GM23248 (cell line): ENCODE measurements at regions not wholly inside any gene's neighbourhood (a gene's known extent, or its start where the extent isn't known, plus 50 kb on each side); places are given as distances from the start of the nearest gene placed in this dataset.

Experiments used
- DNase-seq: peaks from one replicate; pipeline ENCODE4 v3.0.0-alpha.2; 2015
- H2AFZ ChIP-seq: fragments of 200-600 bp; sonication (generic); 2 replicates; pipeline ENCODE4 v1.6.1; 2016; ENCODE audit warnings: antibody characterized with exemption
- H3F3A ChIP-seq: fragments of 200-600 bp; sonication (generic); 2 replicates; pipeline ENCODE4 v1.6.1; 2016; ENCODE audit warnings: mild to moderate bottlenecking, antibody characterized with exemption, mixed run types; ENCODE audit not compliant: insufficient read depth
- H3K27ac ChIP-seq: fragments of 200-600 bp; sonication (generic); 2 replicates; pipeline ENCODE4 v1.5.1; 2016; ENCODE audit warnings: mild to moderate bottlenecking
- H3K27me3 ChIP-seq: fragments of 200-600 bp; sonication (generic); replicated peaks from 2 replicates; pipeline ENCODE4 v1.6.1; 2016; ENCODE audit warnings: mild to moderate bottlenecking; ENCODE audit not compliant: insufficient read depth
- H3K36me3 ChIP-seq: fragments of 200-600 bp; sonication (generic); 2 replicates; pipeline ENCODE4 v1.6.1; 2016; ENCODE audit warnings: low read depth, mild to moderate bottlenecking
- H3K4me1 ChIP-seq: fragments of 200-600 bp; sonication (generic); 2 replicates; pipeline ENCODE4 v1.6.1; 2016; ENCODE audit warnings: mild to moderate bottlenecking; ENCODE audit not compliant: insufficient read depth
- H3K4me2 ChIP-seq: fragments of 200-600 bp; sonication (generic); one replicate; pipeline ENCODE4 v1.6.1; 2016; ENCODE audit warnings: mild to moderate bottlenecking; ENCODE audit not compliant: unreplicated experiment
- H3K4me3 ChIP-seq: fragments of 200-600 bp; sonication (generic); 2 replicates; pipeline ENCODE4 v1.5.1; 2016; ENCODE audit warnings: mild to moderate bottlenecking
- H3K79me2 ChIP-seq: fragments of 200-600 bp; sonication (generic); 2 replicates; pipeline ENCODE4 v1.6.1; 2016; ENCODE audit warnings: mild to moderate bottlenecking; ENCODE audit not compliant: insufficient read depth
- H3K9ac ChIP-seq: fragments of 200-600 bp; sonication (generic); 2 replicates; pipeline ENCODE4 v1.6.1; 2016; ENCODE audit warnings: mild to moderate bottlenecking
- H3K9me2 ChIP-seq: fragments of 200-600 bp; sonication (generic); 2 replicates; pipeline ENCODE4 v1.6.1; 2016; ENCODE audit warnings: mixed run types, mild to moderate bottlenecking, moderate library complexity; ENCODE audit not compliant: insufficient read depth
- H3K9me3 ChIP-seq: fragments of 200-600 bp; sonication (generic); one replicate; pipeline ENCODE4 v1.6.1; 2017; ENCODE audit warnings: low read depth
- H4K20me1 ChIP-seq: fragments of 200-600 bp; sonication (generic); 2 replicates; pipeline ENCODE4 v1.6.0; 2016; ENCODE audit not compliant: insufficient read depth
- EZH2 ChIP-seq: fragments of 200-600 bp; sonication (generic); IDR thresholded peaks from 2 replicates; pipeline ENCODE4 v1.6.1; 2018; ENCODE audit warnings: antibody characterized with exemption, mild to moderate bottlenecking; ENCODE audit not compliant: insufficient read depth, poor library complexity, severe bottlenecking
- EZH2phosphoT487 ChIP-seq: fragments of 200-600 bp; sonication (generic); IDR thresholded peaks from 2 replicates; pipeline ENCODE4 v1.6.1; 2018; ENCODE audit warnings: antibody characterized with exemption, moderate library complexity, mild to moderate bottlenecking, low read depth; ENCODE audit not compliant: insufficient read depth
- WGBS, 2 experiments: methylation state at CpG; one replicate each; pipeline ENCODE4 v1.1.6; 2015 to 2017; ENCODE audit warnings: low lambda C conversion rate in 2 of 2, low coverage in 1 of 2; ENCODE audit errors: missing lambda C conversion rate in 2 of 2; 5-methylcytosine and 5-hydroxymethylcytosine counted together
- in situ Hi-C: fragments of 300-500 bp; cut with MboI; formaldehyde crosslinking; loops from 2 replicates; pipeline ENCODE4 v1.15.0; 2020

GRCh38 chr2:107182981-107183380 lies 297.0 kb upstream of the ST6GAL2 start:
- no peaks in the 10 kb centered on the region for H3K27me3 ChIP-seq
- no peaks in the 10 kb centered on the region for H4K20me1 ChIP-seq
- in situ Hi-C loops: no loop called here
- H3K9me2 ChIP-seq: no peaks in the 10 kb centered on the region
- TF ChIP-seq EZH2 (no peak), EZH2phosphoT487 (no peak)
- no peak overlapping the region for H2AFZ ChIP-seq
- no peak overlapping the region for H3K9ac ChIP-seq
- H3K4me3 ChIP-seq: no peak overlapping the region
- no peak overlapping the region for H3K27ac ChIP-seq
- no peaks in the 10 kb centered on the region for H3K36me3 ChIP-seq
- no peaks in the 10 kb centered on the region for H3K4me1 ChIP-seq
- no peak overlapping the region for H3K4me2 ChIP-seq
- no peaks in the 10 kb centered on the region for H3F3A ChIP-seq
- DNase-seq: no peak
- 7 to 11% methylated on average over 4 of the region's 4 CpGs for WGBS, 2 experiments
- no peaks in the 10 kb centered on the region for H3K9me3 ChIP-seq
- H3K79me2 ChIP-seq: no peaks in the 10 kb centered on the region

DNA sequence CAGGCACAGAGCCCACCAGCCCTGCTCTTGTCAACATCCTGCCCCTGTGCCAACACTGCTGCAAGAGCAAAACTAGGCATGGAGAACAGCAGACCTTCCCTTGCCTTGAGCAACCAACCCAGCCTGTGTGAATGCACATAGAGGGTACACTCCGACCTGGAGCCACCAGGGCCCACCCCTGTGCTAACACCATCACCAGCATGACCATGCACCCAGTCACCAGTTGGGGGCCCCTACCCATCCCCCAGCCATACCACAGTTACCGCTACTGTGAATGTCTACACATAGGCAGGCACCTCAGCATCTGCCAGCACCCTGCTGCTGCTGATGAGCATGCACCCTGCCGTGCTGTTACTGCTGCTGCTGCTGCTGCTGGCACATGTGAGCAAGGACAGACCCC lies 301.9 kb upstream of the ST6GAL2 start:
- no peak for TF ChIP-seq EZH2phosphoT487
- no peak for TF ChIP-seq EZH2
- in situ Hi-C loops: no loop called here
- WGBS, 2 experiments: 20 to 22% methylated on average over 3 of the region's 3 CpGs

GRCh38 chr2:107195631-107196030 lies 309.7 kb upstream of the ST6GAL2 start:
- no peak for DNase-seq
- Histone ChIP-seq H3K9me3 (no peaks in the 10 kb centered on the region), H3K79me2 (no peaks in the 10 kb centered on the region), H4K20me1 (no peaks in the 10 kb centered on the region), H3K36me3 (no peaks in the 10 kb centered on the region), H3K9me2 (no peaks in the 10 kb centered on the region), H3K27ac (no peak overlapping the region), H3K9ac (no peak overlapping the region), H3K4me2 (no peak overlapping the region), H2AFZ (no peak overlapping the region), H3F3A (no peaks in the 10 kb centered on the region), H3K4me3 (no peak overlapping the region), H3K27me3 (no peaks in the 10 kb centered on the region), H3K4me1 (no peaks in the 10 kb centered on the region)
- 10 to 13% methylated on average over 3 of the region's 3 CpGs for WGBS, 2 experiments
- TF ChIP-seq EZH2phosphoT487 (no peak), EZH2 (no peak)
- in situ Hi-C loops: no loop called here

More for the DNA sequence above, 301.9 kb upstream of the ST6GAL2 start:
- Histone ChIP-seq H3K79me2 (no peaks in the 10 kb centered on the region), H3K27me3 (no peaks in the 10 kb centered on the region), H3K9me3 (no peaks in the 10 kb centered on the region), H3K4me2 (no peak overlapping the region), H3K9ac (no peak overlapping the region), H3K36me3 (no peaks in the 10 kb centered on the region), H3K4me1 (no peaks in the 10 kb centered on the region), H2AFZ (no peak overlapping the region), H4K20me1 (no peaks in the 10 kb centered on the region), H3F3A (no peaks in the 10 kb centered on the region), H3K27ac (no peak overlapping the region), H3K9me2 (no peaks in the 10 kb centered on the region), H3K4me3 (no peak overlapping the region)
- DNase-seq: no peak

- no peak for TF ChIP-seq EZH2phosphoT487
- TF ChIP-seq EZH2: no peak
- Histone ChIP-seq H3K79me2 (no peaks in the 10 kb centered on the region), H3K27me3 (no peaks in the 10 kb centered on the region), H4K20me1 (no peaks in the 10 kb centered on the region), H3F3A (no peaks in the 10 kb centered on the region), H2AFZ (no peak overlapping the region), H3K27ac (no peak overlapping the region), H3K36me3 (no peaks in the 10 kb centered on the region), H3K4me2 (no peak overlapping the region), H3K9me2 (no peaks in the 10 kb centered on the region), H3K9ac (no peak overlapping the region), H3K9me3 (no peaks in the 10 kb centered on the region), H3K4me1 (no peaks in the 10 kb centered on the region), H3K4me3 (no peak overlapping the region)
- DNase-seq: no peak
- 21 to 25% methylated on average over 5 of the region's 5 CpGs for WGBS, 2 experiments
- in situ Hi-C loops: no loop called here
Observed at GRCh38 chr2:107197594-107198294, 311.8 kb upstream of the ST6GAL2 start.
